Immature natural killer cell (primary cell): ENCODE measurements at regions not wholly inside any gene's neighbourhood (a gene's known extent, or its start where the extent isn't known, plus 50 kb on each side); places are given as distances from the start of the nearest gene placed in this dataset.

Experiments used
- DNase-seq, 3 donors: peaks; one replicate each; pipeline ENCODE4 v3.0.0; 2022; ENCODE audit warnings: mixed read lengths in 1 of 3
- H3K27ac Mint-ChIP-seq, 6 donors: one replicate each; pipeline ENCODE4 v1.8.0; 2020; ENCODE audit warnings: mixed read lengths in 6 of 6, mild to moderate bottlenecking in 5 of 6, inconsistent platforms in 4 of 6, moderate library complexity in 3 of 6
- H3K27me3 Mint-ChIP-seq, 3 donors: one replicate each; pipeline ENCODE4 v1.8.0; 2020 to 2021; ENCODE audit warnings: low read depth in 3 of 3, mild to moderate bottlenecking in 3 of 3, mixed read lengths in 3 of 3, moderate library complexity in 3 of 3, inconsistent platforms in 1 of 3
- H3K36me3 Mint-ChIP-seq, 3 donors: one replicate each; pipeline ENCODE4 v1.8.0; 2020; ENCODE audit warnings: mixed read lengths in 3 of 3, inconsistent platforms in 2 of 3, mild to moderate bottlenecking in 2 of 3
- H3K4me1 Mint-ChIP-seq, 2 donors: one replicate each; pipeline ENCODE4 v1.8.0; 2020; ENCODE audit warnings: inconsistent platforms in 2 of 2, mild to moderate bottlenecking in 2 of 2, mixed read lengths in 2 of 2, moderate library complexity in 1 of 2
- H3K4me3 Mint-ChIP-seq, 5 donors: one replicate each; pipeline ENCODE4 v1.8.0; 2020; ENCODE audit warnings: mild to moderate bottlenecking in 5 of 5, mixed read lengths in 5 of 5, inconsistent platforms in 3 of 5, moderate library complexity in 3 of 5
- H3K9me3 Mint-ChIP-seq, 6 donors: one replicate each; pipeline ENCODE4 v1.8.0; 2020; ENCODE audit warnings: mild to moderate bottlenecking in 6 of 6, mixed read lengths in 6 of 6, inconsistent platforms in 4 of 6, moderate library complexity in 3 of 6

- H3K27ac Mint-ChIP-seq, result no peak overlapping the region
- H3K9me3 Mint-ChIP-seq, result peaks cover 3 to 31% (median 14%) of the 10 kb centered on the region in 6 donors
- H3K4me1 Mint-ChIP-seq, result no peaks in the 10 kb centered on the region
- no peak overlapping the region for H3K4me3 Mint-ChIP-seq
- no peaks in the 10 kb centered on the region for H3K27me3 Mint-ChIP-seq
- H3K36me3 Mint-ChIP-seq, result peaks cover 0 to 4% (median 3%) of the 10 kb centered on the region in 3 donors
- DNase-seq, result no peak
Measured at GRCh38 chr6:103080497-103080896, 1687.0 kb downstream of the GRIK2 start.

DNA sequence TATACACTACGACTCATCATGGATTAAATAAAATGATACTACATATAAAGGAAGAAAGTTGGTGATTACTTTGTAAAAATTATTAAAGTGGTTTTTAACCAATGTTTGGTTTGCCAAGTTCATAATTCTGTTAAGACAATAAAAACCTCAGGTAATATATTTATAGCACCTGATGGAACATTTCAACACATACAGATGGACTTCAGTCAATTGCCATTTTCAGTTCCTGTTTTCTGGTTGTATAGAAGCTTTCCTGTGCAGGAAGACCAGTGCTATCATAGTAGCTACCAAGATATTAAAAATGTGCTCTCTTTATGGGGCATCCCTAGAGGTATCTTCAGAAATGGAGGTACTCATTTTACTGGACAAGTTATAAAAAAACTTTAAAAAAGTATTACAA lies 1686.4 kb downstream of the GRIK2 start:
- no peak for DNase-seq
- Mint-ChIP-seq H3K27me3 (no peaks in the 10 kb centered on the region), H3K9me3 (peaks cover 3 to 31% (median 14%) of the 10 kb centered on the region in 6 donors), H3K27ac (no peak overlapping the region), H3K36me3 (peaks cover 0 to 4% (median 3%) of the 10 kb centered on the region in 3 donors), H3K4me1 (no peaks in the 10 kb centered on the region), H3K4me3 (no peak overlapping the region)

DNA sequence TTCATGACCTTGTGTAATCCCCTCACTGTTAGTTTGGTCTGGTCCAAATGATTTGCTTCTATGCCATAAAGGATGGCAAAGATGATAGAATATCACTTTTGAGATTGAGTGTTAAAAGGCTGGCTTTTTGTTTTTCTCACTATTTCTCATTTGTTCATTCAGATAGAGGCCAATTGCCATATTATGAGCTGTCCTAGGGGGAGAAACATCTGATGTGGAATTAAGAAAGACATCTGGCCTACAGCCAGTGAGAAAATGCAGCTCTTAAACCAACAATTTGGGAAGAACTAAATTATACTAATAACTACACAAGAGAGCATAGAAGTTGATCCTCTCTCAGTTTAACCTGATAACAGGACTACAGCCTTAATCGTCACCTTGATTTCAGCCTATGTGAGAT lies 1668.6 kb downstream of the GRIK2 start:
- no peak overlapping the region for H3K4me3 Mint-ChIP-seq
- peaks cover 0 to 4% (median 0%) of the 10 kb centered on the region in 3 donors for H3K27me3 Mint-ChIP-seq
- H3K4me1 Mint-ChIP-seq, result no peaks in the 10 kb centered on the region
- H3K36me3 Mint-ChIP-seq, result peaks cover 0 to 1% (median under 1%) of the 10 kb centered on the region in 3 donors
- no peak overlapping the region for H3K27ac Mint-ChIP-seq
- DNase-seq, result no peak
- H3K9me3 Mint-ChIP-seq, result peaks cover 10 to 53% (median 21%) of the 10 kb centered on the region in 6 donors

- Mint-ChIP-seq H3K27me3 (no peaks in the 10 kb centered on the region), H3K4me3 (no peak overlapping the region), H3K27ac (no peak overlapping the region), H3K4me1 (no peaks in the 10 kb centered on the region), H3K36me3 (no peaks in the 10 kb centered on the region), H3K9me3 (peaks cover 5 to 43% (median 15%) of the 10 kb centered on the region in 6 donors)
- DNase-seq, result no peak
Measured at GRCh38 chr6:103047567-103047966, 1654.1 kb downstream of the GRIK2 start.

GRCh38 chr6:103042336-103042735 lies 1648.8 kb downstream of the GRIK2 start:
- Mint-ChIP-seq H3K4me1 (no peaks in the 10 kb centered on the region), H3K4me3 (no peak overlapping the region), H3K9me3 (peaks cover 1 to 24% (median 8%) of the 10 kb centered on the region in 6 donors), H3K27ac (no peak overlapping the region), H3K27me3 (peaks cover 0 to 3% (median 2%) of the 10 kb centered on the region in 3 donors), H3K36me3 (no peaks in the 10 kb centered on the region)
- no peak for DNase-seq

- Mint-ChIP-seq H3K27me3 (peaks cover 0 to 3% (median 2%) of the 10 kb centered on the region in 3 donors), H3K4me1 (no peaks in the 10 kb centered on the region), H3K9me3 (peaks cover 1 to 25% (median 16%) of the 10 kb centered on the region in 6 donors), H3K36me3 (no peaks in the 10 kb centered on the region), H3K4me3 (no peak overlapping the region), H3K27ac (no peak overlapping the region)
- DNase-seq, result no peak
Measured at GRCh38 chr6:103036846-103037245, 1643.3 kb downstream of the GRIK2 start.

- DNase-seq, result no peak
- peaks cover 0 to 17% (median 4%) of the 10 kb centered on the region in 6 donors for H3K9me3 Mint-ChIP-seq
- H3K27ac Mint-ChIP-seq, result no peak overlapping the region
- no peaks in the 10 kb centered on the region for H3K36me3 Mint-ChIP-seq
- H3K4me3 Mint-ChIP-seq, result no peak overlapping the region
- no peaks in the 10 kb centered on the region for H3K4me1 Mint-ChIP-seq
- H3K27me3 Mint-ChIP-seq, result no peaks in the 10 kb centered on the region
Measured at GRCh38 chr6:103027271-103027931, 1633.9 kb downstream of the GRIK2 start.

- no peak overlapping the region for H3K27ac Mint-ChIP-seq
- DNase-seq, result no peak
- H3K36me3 Mint-ChIP-seq, result peaks cover 0 to 5% (median 0%) of the 10 kb centered on the region in 3 donors
- no peaks in the 10 kb centered on the region for H3K27me3 Mint-ChIP-seq
- peaks cover 8 to 30% (median 18%) of the 10 kb centered on the region in 6 donors for H3K9me3 Mint-ChIP-seq
- no peak overlapping the region for H3K4me3 Mint-ChIP-seq
- no peaks in the 10 kb centered on the region for H3K4me1 Mint-ChIP-seq
Measured at GRCh38 chr6:103018426-103018825, 1624.9 kb downstream of the GRIK2 start.

DNA sequence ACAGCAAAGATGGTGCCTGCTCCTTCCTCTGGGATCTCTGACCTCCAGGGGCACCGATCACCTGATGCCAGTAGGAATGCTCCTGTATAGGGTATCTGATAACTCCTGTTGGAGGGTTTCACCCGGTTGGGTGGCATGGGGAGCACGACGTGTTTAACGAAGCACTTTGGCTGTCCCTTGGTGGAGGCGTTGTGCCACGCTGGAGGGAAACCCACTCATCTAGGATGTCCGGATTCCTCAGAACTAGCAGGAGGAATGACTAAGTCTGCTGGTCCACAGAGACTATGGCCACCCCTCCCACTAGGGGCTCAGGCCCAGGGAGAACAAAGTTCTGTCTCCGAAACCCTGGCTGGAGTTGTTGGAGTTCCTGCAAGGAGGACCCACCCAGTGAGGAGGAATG lies 1624.4 kb downstream of the GRIK2 start:
- H3K27ac Mint-ChIP-seq, result no peak overlapping the region

DNA sequence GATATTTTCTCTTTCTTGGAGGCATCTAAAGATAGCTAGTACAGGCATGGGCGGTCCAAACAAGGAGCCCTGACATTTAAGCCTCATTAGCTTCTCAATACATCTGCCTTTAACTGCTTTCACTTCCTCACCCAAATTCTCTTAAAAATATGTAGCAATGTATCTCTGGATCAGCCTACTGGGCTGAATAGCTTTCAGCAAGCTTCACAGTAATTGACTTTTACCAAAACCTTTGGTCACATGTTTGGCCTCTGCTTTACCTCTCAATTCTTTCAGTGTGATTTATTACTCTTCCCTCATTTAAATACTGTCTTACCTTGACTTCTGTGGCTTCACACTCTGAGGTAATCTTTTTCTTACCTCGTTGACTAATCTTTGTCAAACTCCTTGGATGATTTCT lies 1618.1 kb downstream of the GRIK2 start:
- Mint-ChIP-seq H3K4me3 (no peak overlapping the region), H3K27me3 (no peaks in the 10 kb centered on the region), H3K27ac (no peak overlapping the region), H3K4me1 (no peaks in the 10 kb centered on the region), H3K36me3 (no peaks in the 10 kb centered on the region), H3K9me3 (peaks cover 13 to 36% (median 24%) of the 10 kb centered on the region in 6 donors)
- no peak for DNase-seq

More for the DNA sequence above, 1624.4 kb downstream of the GRIK2 start:
- H3K36me3 Mint-ChIP-seq, result peaks cover 0 to 5% (median 0%) of the 10 kb centered on the region in 3 donors
- H3K4me3 Mint-ChIP-seq, result no peak overlapping the region
- no peaks in the 10 kb centered on the region for H3K27me3 Mint-ChIP-seq
- DNase-seq, result no peak
- no peaks in the 10 kb centered on the region for H3K4me1 Mint-ChIP-seq
- peaks cover 9 to 31% (median 23%) of the 10 kb centered on the region in 6 donors for H3K9me3 Mint-ChIP-seq

DNA sequence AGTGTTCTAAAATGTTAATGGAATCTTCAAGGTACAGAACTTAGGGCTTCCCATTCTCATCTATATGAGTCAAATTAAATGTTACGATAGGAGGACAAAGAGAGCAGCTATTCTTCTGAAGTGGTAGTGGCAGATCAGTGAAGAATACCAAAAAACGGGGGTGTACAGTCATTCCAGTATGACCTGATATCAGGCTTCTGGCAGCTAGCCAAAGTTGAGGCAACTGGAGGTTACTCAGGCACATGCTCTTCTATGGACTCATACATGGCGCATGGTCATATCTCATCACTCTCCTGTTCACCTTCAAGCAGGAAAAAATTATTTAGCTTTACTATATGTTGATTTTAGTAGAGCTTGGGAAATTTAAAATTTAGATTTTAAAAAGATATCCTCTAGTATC lies 1608.8 kb downstream of the GRIK2 start:
- peaks cover 0 to 3% (median 0%) of the 10 kb centered on the region in 3 donors for H3K27me3 Mint-ChIP-seq
- H3K27ac Mint-ChIP-seq, result no peak overlapping the region
- DNase-seq, result no peak
- H3K9me3 Mint-ChIP-seq, result peaks cover 13 to 48% (median 33%) of the 10 kb centered on the region in 6 donors
- H3K36me3 Mint-ChIP-seq, result peaks cover 0 to 6% (median 0%) of the 10 kb centered on the region in 3 donors
- H3K4me1 Mint-ChIP-seq, result no peaks in the 10 kb centered on the region
- H3K4me3 Mint-ChIP-seq, result no peak overlapping the region

DNA sequence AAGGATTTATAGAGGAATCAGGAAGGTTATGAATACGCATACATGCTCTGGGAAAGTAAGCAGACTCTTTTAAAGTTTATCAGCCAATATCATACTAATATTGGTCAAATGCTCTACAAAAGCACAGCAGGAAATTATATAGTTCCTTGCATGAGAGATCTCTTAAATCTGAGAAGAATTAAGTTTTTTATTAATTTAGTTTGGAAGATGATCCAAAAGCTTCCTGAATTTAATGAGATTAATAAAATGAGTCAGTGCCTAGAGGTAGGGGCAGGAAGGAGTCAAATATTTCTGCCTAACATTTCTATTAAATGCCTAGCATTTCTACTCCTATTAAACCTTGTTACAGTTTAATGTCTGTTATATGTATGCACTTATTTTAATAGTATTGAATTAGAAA lies 1608.2 kb downstream of the GRIK2 start:
- H3K36me3 Mint-ChIP-seq, result peaks cover 0 to 6% (median 0%) of the 10 kb centered on the region in 3 donors
- H3K27ac Mint-ChIP-seq, result no peak overlapping the region
- peaks cover 0 to 3% (median 0%) of the 10 kb centered on the region in 3 donors for H3K27me3 Mint-ChIP-seq
- no peak for DNase-seq
- no peaks in the 10 kb centered on the region for H3K4me1 Mint-ChIP-seq
- peaks cover 10 to 45% (median 30%) of the 10 kb centered on the region in 6 donors for H3K9me3 Mint-ChIP-seq
- no peak overlapping the region for H3K4me3 Mint-ChIP-seq

DNA sequence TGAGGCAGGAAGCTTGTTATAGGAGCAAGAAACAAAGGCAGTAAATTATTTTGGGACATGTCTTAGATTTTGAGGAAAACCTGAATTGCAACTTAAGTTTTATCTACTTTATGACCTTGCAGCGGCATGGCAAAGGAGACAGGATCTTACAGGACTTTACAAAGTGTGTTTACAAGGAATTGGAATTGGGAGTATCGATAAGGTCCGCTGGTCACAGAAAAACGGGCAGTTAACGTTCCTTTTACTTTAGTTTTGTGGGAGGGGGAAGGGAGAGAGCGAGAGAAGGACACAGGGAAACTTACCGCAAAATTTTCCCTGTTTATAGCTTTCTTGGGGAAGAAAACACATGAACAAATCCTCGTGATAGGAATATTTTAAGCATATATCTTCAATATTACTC lies 1607.2 kb downstream of the GRIK2 start:
- peaks cover 0 to 6% (median 0%) of the 10 kb centered on the region in 3 donors for H3K36me3 Mint-ChIP-seq
- no peaks in the 10 kb centered on the region for H3K4me1 Mint-ChIP-seq
- H3K27me3 Mint-ChIP-seq, result peaks cover 0 to 3% (median 0%) of the 10 kb centered on the region in 3 donors
- H3K27ac Mint-ChIP-seq, result no peak overlapping the region
- no peak overlapping the region for H3K4me3 Mint-ChIP-seq
- H3K9me3 Mint-ChIP-seq, result peaks cover 8 to 41% (median 27%) of the 10 kb centered on the region in 6 donors
- no peak for DNase-seq

DNA sequence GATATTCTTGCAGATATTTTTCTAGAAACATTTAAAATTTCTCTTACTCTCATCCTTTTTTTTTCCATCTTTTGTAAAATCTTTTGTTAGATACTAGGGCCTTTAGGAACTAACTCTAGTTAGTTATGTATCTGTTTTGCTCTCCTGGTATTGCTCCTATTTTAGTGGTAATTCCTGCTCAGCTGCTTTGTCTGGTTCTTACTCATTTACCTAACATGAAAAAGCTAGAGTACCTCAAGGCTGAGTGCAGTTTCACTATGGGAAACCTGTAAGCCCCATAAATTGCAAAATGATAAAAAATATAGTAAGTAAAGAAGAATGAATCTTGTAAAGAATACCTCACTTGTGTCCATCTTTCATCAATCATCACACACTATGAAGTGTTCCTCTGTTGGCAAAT lies 1602.0 kb downstream of the GRIK2 start:
- no peaks in the 10 kb centered on the region for H3K27me3 Mint-ChIP-seq
- H3K27ac Mint-ChIP-seq, result no peak overlapping the region

GRCh38 chr6:102994866-102995265 lies 1601.4 kb downstream of the GRIK2 start:
- Mint-ChIP-seq H3K27ac (no peak overlapping the region), H3K4me3 (no peak overlapping the region), H3K9me3 (peaks cover 2 to 30% (median 12%) of the 10 kb centered on the region in 6 donors), H3K27me3 (no peaks in the 10 kb centered on the region), H3K36me3 (no peaks in the 10 kb centered on the region), H3K4me1 (no peaks in the 10 kb centered on the region)
- DNase-seq, result no peak

More for the DNA sequence above, 1602.0 kb downstream of the GRIK2 start:
- no peaks in the 10 kb centered on the region for H3K4me1 Mint-ChIP-seq
- no peak overlapping the region for H3K4me3 Mint-ChIP-seq
- peaks cover 0 to 2% (median 0%) of the 10 kb centered on the region in 3 donors for H3K36me3 Mint-ChIP-seq
- peaks cover 2 to 35% (median 12%) of the 10 kb centered on the region in 6 donors for H3K9me3 Mint-ChIP-seq
- no peak for DNase-seq
